ENCODE measurements at regions not wholly inside any gene's neighbourhood (a gene's known extent, or its start where the extent isn't known, plus 50 kb on each side); places are given as distances from the start of the nearest gene placed in this dataset.

- TF ChIP-seq, protein P1, sequence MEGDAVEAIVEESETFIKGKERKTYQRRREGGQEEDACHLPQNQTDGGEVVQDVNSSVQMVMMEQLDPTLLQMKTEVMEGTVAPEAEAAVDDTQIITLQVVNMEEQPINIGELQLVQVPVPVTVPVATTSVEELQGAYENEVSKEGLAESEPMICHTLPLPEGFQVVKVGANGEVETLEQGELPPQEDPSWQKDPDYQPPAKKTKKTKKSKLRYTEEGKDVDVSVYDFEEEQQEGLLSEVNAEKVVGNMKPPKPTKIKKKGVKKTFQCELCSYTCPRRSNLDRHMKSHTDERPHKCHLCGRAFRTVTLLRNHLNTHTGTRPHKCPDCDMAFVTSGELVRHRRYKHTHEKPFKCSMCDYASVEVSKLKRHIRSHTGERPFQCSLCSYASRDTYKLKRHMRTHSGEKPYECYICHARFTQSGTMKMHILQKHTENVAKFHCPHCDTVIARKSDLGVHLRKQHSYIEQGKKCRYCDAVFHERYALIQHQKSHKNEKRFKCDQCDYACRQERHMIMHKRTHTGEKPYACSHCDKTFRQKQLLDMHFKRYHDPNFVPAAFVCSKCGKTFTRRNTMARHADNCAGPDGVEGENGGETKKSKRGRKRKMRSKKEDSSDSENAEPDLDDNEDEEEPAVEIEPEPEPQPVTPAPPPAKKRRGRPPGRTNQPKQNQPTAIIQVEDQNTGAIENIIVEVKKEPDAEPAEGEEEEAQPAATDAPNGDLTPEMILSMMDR (conservative IDR thresholded peaks at IDR 0.05) = peak; percentile 61
- Histone ChIP-seq H3K9ac (ENCODE audit: extremely low read depth, insufficient read length, low read length) (no peak overlapping the region), H3K56ac (ENCODE audit: insufficient read length, low read depth, low read length) (no peak overlapping the region), H3K4me1 (ENCODE audit: insufficient read depth, low read length) (no peaks in the 10 kb centered on the region; the same call in 1 of the 2 replicates), H2AK5ac (ENCODE audit: insufficient read length, low read length) (no peak overlapping the region), H3K18ac (ENCODE audit: insufficient read length, low read depth, low read length) (no peak overlapping the region), H4K91ac (ENCODE audit: insufficient read length, low read depth, low read length) (no peak overlapping the region), H3K4me2 (ENCODE audit: insufficient read depth, insufficient read length, low read length) (no peak overlapping the region), H3T11ph (ENCODE audit: low read length) (no peak overlapping the region), H3K79me2 (ENCODE audit: insufficient read depth, low read length) (no peaks in the 10 kb centered on the region), H2BK120ac (ENCODE audit: low read depth, low read length, poor library complexity, severe bottlenecking) (no peak overlapping the region), H3K23me2 (ENCODE audit: insufficient read length, low read depth, low read length, poor library complexity, severe bottlenecking) (no peaks in the 10 kb centered on the region), H3K23ac (ENCODE audit: insufficient read length, low read depth, low read length) (no peak overlapping the region), H4K5ac (ENCODE audit: insufficient read length, low read depth, low read length) (no peak overlapping the region), H2BK5ac (ENCODE audit: insufficient read length, low read length) (no peak overlapping the region), H2BK15ac (ENCODE audit: low read depth, low read length) (no peak overlapping the region), H4K8ac (replicated peaks; ENCODE audit: insufficient read length, low read depth, low read length) (no peak overlapping the region), H3K4ac (ENCODE audit: low read depth, low read length) (no peak overlapping the region), H3K9me3 (ENCODE audit: control insufficient read depth, low read depth, low read length) (no peaks in the 10 kb centered on the region), H3K79me1 (ENCODE audit: insufficient read depth, low read depth, low read length, poor library complexity, severe bottlenecking) (no peaks in the 10 kb centered on the region), H2BK12ac (ENCODE audit: insufficient read length, low read depth, low read length) (no peak overlapping the region), H2AFZ (ENCODE audit: low read length) (no peak overlapping the region), H3K27ac (ENCODE audit: insufficient read length, low read depth, low read length) (no peak overlapping the region), H2BK20ac (ENCODE audit: low read depth, low read length, poor library complexity, severe bottlenecking) (no peak overlapping the region), H3K27me3 (ENCODE audit: insufficient read depth, low read length) (no peaks in the 10 kb centered on the region), H3K14ac (ENCODE audit: insufficient read depth, low read length) (no peak overlapping the region), H4K20me1 (ENCODE audit: control insufficient read depth, insufficient read depth, insufficient read length) (no peaks in the 10 kb centered on the region)
- no peaks in the 10 kb centered on the region for H3K36me3 Mint-ChIP-seq (ENCODE audit: insufficient read depth in 1 of 3, low read depth in 3 of 3)
- no peaks in the 10 kb centered on the region for H3K9me3 Mint-ChIP-seq
- DNase-seq = peak; percentile 46
- H3K27ac Mint-ChIP-seq = no peak overlapping the region
- peaks cover 11 to 14% of the 10 kb centered on the region in 2 experiments for H3K4me1 Mint-ChIP-seq
- peaks cover 10% of the 10 kb centered on the region for H3K27me3 Mint-ChIP-seq (ENCODE audit: low read depth)
- no CpG with 5 or more reads among the region's 4 CpGs for WGBS (ENCODE audit: extremely low coverage, insufficient read length, low lambda C conversion rate)
- no peak overlapping the region for H3K4me3 Mint-ChIP-seq
Measured at GRCh38 chr10:130547368-130547767, 411.2 kb downstream of the GLRX3 start.

All from H9 (cell line).